ENCODE measurements at regions not wholly inside any gene's neighbourhood (a gene's known extent, or its start where the extent isn't known, plus 50 kb on each side); places are given as distances from the start of the nearest gene placed in this dataset.

- TF ChIP-seq SUZ12 (IDR thresholded peaks at IDR 0.05) = no peak
- no peak for TF ChIP-seq FOXK2 (IDR thresholded peaks at IDR 0.05)
Measured at GRCh38 chr2:142533177-142533576, 344.3 kb upstream of the KYNU start.
